ENCODE measurements at regions not wholly inside any gene's neighbourhood (a gene's known extent, or its start where the extent isn't known, plus 50 kb on each side); places are given as distances from the start of the nearest gene placed in this dataset.

DNA sequence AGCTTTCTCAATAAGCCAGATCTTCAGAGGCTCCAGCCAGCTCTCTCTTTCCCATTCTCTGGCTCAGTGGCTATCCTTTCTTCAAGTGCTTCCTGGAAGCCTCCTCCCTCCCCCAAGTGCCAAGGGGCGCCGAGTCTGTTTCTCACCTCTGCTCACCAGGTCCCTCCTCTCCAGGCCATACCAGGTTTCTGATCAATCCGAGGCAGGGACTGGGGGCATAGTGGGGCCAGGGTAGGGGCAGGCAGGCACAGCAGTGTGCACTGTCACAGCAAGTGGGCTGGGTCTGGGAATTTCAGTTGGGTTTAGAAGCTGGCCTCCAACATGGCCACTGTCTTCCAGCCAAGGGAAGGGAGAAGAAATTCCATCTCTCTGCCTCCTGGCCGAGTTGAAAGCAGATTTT is 56.5 kb downstream of the NAV1 start:
- 83% methylated on average over 4 of the region's 4 CpGs for WGBS
- DNase-seq (ENCODE audit: low spot score), result no peak
- Histone ChIP-seq H3K27me3 (replicated peaks; ENCODE audit: insufficient read depth) (no peaks in the 10 kb centered on the region), H3K4me1 (replicated peaks) (no peaks in the 10 kb centered on the region), H3K9me3 (no peaks in the 10 kb centered on the region), H3K36me3 (no peaks in the 10 kb centered on the region), H3K27ac (no peak overlapping the region), H3K4me3 (no peak overlapping the region)
- intact Hi-C loops (cut with DNase I), result no loop called here
- TF ChIP-seq, protein P1, sequence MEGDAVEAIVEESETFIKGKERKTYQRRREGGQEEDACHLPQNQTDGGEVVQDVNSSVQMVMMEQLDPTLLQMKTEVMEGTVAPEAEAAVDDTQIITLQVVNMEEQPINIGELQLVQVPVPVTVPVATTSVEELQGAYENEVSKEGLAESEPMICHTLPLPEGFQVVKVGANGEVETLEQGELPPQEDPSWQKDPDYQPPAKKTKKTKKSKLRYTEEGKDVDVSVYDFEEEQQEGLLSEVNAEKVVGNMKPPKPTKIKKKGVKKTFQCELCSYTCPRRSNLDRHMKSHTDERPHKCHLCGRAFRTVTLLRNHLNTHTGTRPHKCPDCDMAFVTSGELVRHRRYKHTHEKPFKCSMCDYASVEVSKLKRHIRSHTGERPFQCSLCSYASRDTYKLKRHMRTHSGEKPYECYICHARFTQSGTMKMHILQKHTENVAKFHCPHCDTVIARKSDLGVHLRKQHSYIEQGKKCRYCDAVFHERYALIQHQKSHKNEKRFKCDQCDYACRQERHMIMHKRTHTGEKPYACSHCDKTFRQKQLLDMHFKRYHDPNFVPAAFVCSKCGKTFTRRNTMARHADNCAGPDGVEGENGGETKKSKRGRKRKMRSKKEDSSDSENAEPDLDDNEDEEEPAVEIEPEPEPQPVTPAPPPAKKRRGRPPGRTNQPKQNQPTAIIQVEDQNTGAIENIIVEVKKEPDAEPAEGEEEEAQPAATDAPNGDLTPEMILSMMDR (IDR thresholded peaks at IDR 0.05), result no peak
- TF ChIP-seq POLR2AphosphoS5 (IDR thresholded peaks at IDR 0.05), result no peak
- TF ChIP-seq POLR2A (IDR thresholded peaks at IDR 0.05), result no peak

- H3K27me3 ChIP-seq (replicated peaks; ENCODE audit: insufficient read depth), result no peaks in the 10 kb centered on the region
- H3K4me1 ChIP-seq (replicated peaks), result no peaks in the 10 kb centered on the region
- no peaks in the 10 kb centered on the region for H3K9me3 ChIP-seq
- no peaks in the 10 kb centered on the region for H3K36me3 ChIP-seq
- 89% methylated on average over 4 of the region's 4 CpGs for WGBS
- no peak for DNase-seq (ENCODE audit: low spot score)
- no peak overlapping the region for H3K27ac ChIP-seq
- TF ChIP-seq POLR2AphosphoS5 (IDR thresholded peaks at IDR 0.05) (no peak), POLR2A (IDR thresholded peaks at IDR 0.05) (no peak)
- TF ChIP-seq, protein P1 (IDR thresholded peaks at IDR 0.05), result no peak
- intact Hi-C loops (cut with DNase I), result no loop called here
- H3K4me3 ChIP-seq, result no peak overlapping the region
These were observed 57.4 kb downstream of the NAV1 start for GRCh38 chr1:201596101-201596868.

GRCh38 chr1:201597551-201598230 is 58.8 kb downstream of the NAV1 start:
- TF ChIP-seq POLR2AphosphoS5 (IDR thresholded peaks at IDR 0.05) (peak; percentile 82), POLR2A (IDR thresholded peaks at IDR 0.05) (no peak)
- TF ChIP-seq, protein P1 (IDR thresholded peaks at IDR 0.05), result peak in 1 of 4 experiments; percentile 12
- DNase-seq (ENCODE audit: low spot score), result peak; percentile 85
- WGBS, result 35% methylated on average over 15 of the region's 15 CpGs
- Histone ChIP-seq H3K36me3 (no peaks in the 10 kb centered on the region), H3K27ac (no peak overlapping the region), H3K4me3 (no peak overlapping the region), H3K9me3 (no peaks in the 10 kb centered on the region), H3K27me3 (replicated peaks; ENCODE audit: insufficient read depth) (no peaks in the 10 kb centered on the region), H3K4me1 (replicated peaks) (no peaks in the 10 kb centered on the region)
- intact Hi-C loops (cut with DNase I), result no loop called here

DNA sequence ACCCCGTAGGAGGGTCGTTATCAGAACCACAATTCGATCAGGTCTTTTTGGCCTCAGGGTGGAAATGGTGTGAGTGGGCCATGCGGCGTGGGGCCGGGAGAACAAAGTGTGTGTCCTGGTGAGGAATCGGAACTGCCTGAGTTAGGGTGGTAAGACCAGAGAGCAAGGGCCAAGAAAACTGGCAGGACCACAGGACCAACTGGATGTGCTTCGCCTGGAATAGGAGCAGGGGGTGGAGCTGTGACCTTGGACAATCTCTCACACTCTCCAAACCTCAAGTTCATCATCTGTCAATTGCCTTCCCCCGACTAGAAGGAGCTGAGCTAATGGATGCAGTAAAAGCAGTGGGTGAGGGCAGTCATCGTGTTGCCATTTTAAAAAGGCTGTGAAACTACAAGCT is 59.5 kb downstream of the NAV1 start:
- WGBS, result 86% methylated on average over 10 of the region's 10 CpGs
- TF ChIP-seq POLR2A (IDR thresholded peaks at IDR 0.05) (no peak), POLR2AphosphoS5 (IDR thresholded peaks at IDR 0.05) (no peak)
- TF ChIP-seq, protein P1 (IDR thresholded peaks at IDR 0.05), result no peak
- intact Hi-C loops (cut with DNase I), result no loop called here
- H3K9me3 ChIP-seq, result no peaks in the 10 kb centered on the region
- H3K4me1 ChIP-seq (replicated peaks), result no peaks in the 10 kb centered on the region
- H3K36me3 ChIP-seq, result no peaks in the 10 kb centered on the region
- no peaks in the 10 kb centered on the region for H3K27me3 ChIP-seq (replicated peaks; ENCODE audit: insufficient read depth)
- no peak overlapping the region for H3K4me3 ChIP-seq
- peak overlapping the region in 1 of 2 donors; percentile 12 for H3K27ac ChIP-seq
- DNase-seq (ENCODE audit: low spot score), result no peak
